Keratinocyte (primary cell): ENCODE measurements at regions not wholly inside any gene's neighbourhood (a gene's known extent, or its start where the extent isn't known, plus 50 kb on each side); places are given as distances from the start of the nearest gene placed in this dataset.

Experiments
- DNase-seq: peaks from one replicate; pipeline ENCODE4 v3.0.0-alpha.2; 2011; ENCODE audit warnings: low read depth, missing footprints, low spot score
- FAIRE-seq: peaks from 2 replicates; lab custom pipeline; 2011; peaks lifted over from hg19 to GRCh38; lab: Jason Lieb, UNC
- H2AFZ ChIP-seq: 2 replicates; pipeline ENCODE4 v1.6.0; 2012; ENCODE audit warnings: low read length, control low read depth, inconsistent platforms; ENCODE audit not compliant: control insufficient read depth
- H3K27ac ChIP-seq: 2 replicates; pipeline ENCODE4 v1.5.1; 2011; ENCODE audit warnings: low read length; ENCODE audit not compliant: control insufficient read depth, insufficient read depth
- H3K27me3 ChIP-seq: 3 replicates; pipeline ENCODE4 v1.6.0; 2011; ENCODE audit warnings: low read length; ENCODE audit not compliant: control insufficient read depth, insufficient read depth; ENCODE audit errors: extremely low read depth
- H3K36me3 ChIP-seq, 2 experiments: 2 replicates in 1 of 2; 3 replicates in 1 of 2; pipeline ENCODE4 v1.5.1; 2011; ENCODE audit warnings: low read length in 2 of 2, mild to moderate bottlenecking in 1 of 2; ENCODE audit not compliant: control insufficient read depth in 2 of 2, insufficient read depth in 2 of 2; ENCODE audit errors: extremely low read depth in 1 of 2
- H3K4me1 ChIP-seq: 3 replicates; pipeline ENCODE4 v1.5.1; 2011; ENCODE audit warnings: low read length; ENCODE audit not compliant: control insufficient read depth, insufficient read depth; ENCODE audit errors: extremely low read depth
- H3K4me2 ChIP-seq: 3 replicates; pipeline ENCODE4 v1.6.0; 2011; ENCODE audit warnings: low read depth, low read length; ENCODE audit not compliant: control insufficient read depth, insufficient read depth; ENCODE audit errors: extremely low read depth
- H3K4me3 ChIP-seq, 3 experiments: fragments of 200-600 bp in 1 of 3; sonication (generic) in 1 of 3; 2 replicates in 2 of 3; 3 replicates in 1 of 3; pipeline ENCODE4 v1.5.1; 2011 to 2016; ENCODE audit warnings: low read length in 3 of 3, mild to moderate bottlenecking in 3 of 3, control low read depth in 2 of 3, inconsistent platforms in 1 of 3, low read depth in 1 of 3, mixed read lengths in 1 of 3, mixed run types in 1 of 3, moderate library complexity in 1 of 3; ENCODE audit not compliant: control insufficient read depth in 2 of 3, insufficient read depth in 2 of 3; ENCODE audit errors: extremely low read depth in 1 of 3
- H3K79me2 ChIP-seq: 2 replicates; pipeline ENCODE4 v1.6.0; 2012; ENCODE audit warnings: low read length; ENCODE audit not compliant: control insufficient read depth, insufficient read depth
- H3K9ac ChIP-seq: 3 replicates; pipeline ENCODE4 v1.6.0; 2011; ENCODE audit warnings: low read length; ENCODE audit not compliant: control insufficient read depth, insufficient read depth; ENCODE audit errors: extremely low read depth
- H3K9me1 ChIP-seq: 3 replicates; pipeline ENCODE4 v1.6.0; 2011; ENCODE audit warnings: low read length; ENCODE audit not compliant: control insufficient read depth, insufficient read depth; ENCODE audit errors: extremely low read depth
- H3K9me3 ChIP-seq: 2 replicates; pipeline ENCODE4 v1.5.1; 2012; ENCODE audit warnings: low read depth, low read length; ENCODE audit not compliant: control insufficient read depth
- H4K20me1 ChIP-seq: 3 replicates; pipeline ENCODE4 v1.6.0; 2011; ENCODE audit warnings: low read length; ENCODE audit not compliant: control insufficient read depth, insufficient read depth; ENCODE audit errors: extremely low read depth
- EZH2 ChIP-seq: IDR thresholded peaks from one replicate; pipeline ENCODE4 v1.6.1; 2012; ENCODE audit warnings: inconsistent platforms, mild to moderate bottlenecking, low read length, moderate library complexity
- dilution Hi-C: fragments of 300-500 bp; cut with MboI; formaldehyde crosslinking; loops from one replicate; pipeline ENCODE4 v1.7.0; 2020; ENCODE audit warnings: low sequenced_read_pairs; ENCODE audit not compliant: extremely low pct_ligation_motif_present
- TF ChIP-seq, protein P1 (sequence below), 3 experiments: IDR thresholded peaks in 1 of 3; conservative IDR thresholded peaks in 1 of 3; optimal IDR thresholded peaks in 1 of 3; 2 replicates in 2 of 3; 3 replicates in 1 of 3; pipeline versions ENCODE3 to v1.5.1; 2011; ENCODE audit warnings: low read length in 3 of 3, mild to moderate bottlenecking in 3 of 3, moderate library complexity in 2 of 3, control low read depth in 1 of 3, inconsistent platforms in 1 of 3; ENCODE audit not compliant: insufficient read depth in 2 of 3; ENCODE audit errors: extremely low read depth in 1 of 3

DNA sequence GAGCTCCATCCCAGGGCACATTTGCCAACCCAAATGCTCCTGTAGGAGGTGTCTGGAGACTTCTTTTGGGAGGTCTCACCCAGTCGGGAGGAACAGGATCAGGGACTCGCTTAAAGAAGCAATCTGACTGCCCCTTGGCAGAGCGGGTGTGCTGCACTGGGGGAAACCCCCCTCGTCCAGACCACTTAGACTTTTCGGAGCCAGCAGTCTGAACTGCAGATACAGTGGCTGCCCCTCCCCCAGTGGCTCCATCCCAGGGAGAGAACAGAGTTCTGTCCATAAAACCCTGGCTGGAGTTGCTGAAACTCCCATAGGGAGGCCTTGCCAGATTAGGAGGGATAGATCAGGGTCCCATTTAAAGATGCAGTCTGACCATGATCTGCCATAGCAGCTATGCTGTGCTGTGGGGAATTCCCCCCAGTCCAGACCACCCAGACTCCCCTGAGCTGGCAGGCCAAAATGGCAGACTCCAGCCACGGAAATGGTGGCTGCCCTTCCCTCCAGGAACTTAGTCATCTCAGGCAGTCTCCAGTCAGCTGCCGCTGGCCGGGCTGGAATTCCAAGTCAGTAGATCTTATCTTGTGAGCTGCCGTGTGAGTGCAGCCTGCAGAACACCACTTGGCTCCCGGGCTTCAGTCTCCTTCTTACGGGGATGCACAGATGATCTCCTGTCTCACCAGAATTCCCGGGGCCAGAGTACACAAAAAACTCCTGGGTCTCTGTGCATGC is 278.1 kb upstream of the SASH1 start:
- H4K20me1 ChIP-seq = no peaks in the 10 kb centered on the region
- H3K4me3 ChIP-seq = no peak overlapping the region
- no peaks in the 10 kb centered on the region for H3K36me3 ChIP-seq
- no peak overlapping the region for H3K4me2 ChIP-seq
- no peaks in the 10 kb centered on the region for H3K9me1 ChIP-seq
- H3K27ac ChIP-seq = no peak overlapping the region
- dilution Hi-C loops = no loop called here
- no peak for DNase-seq
- no peaks in the 10 kb centered on the region for H3K27me3 ChIP-seq
- no peak for FAIRE-seq
- H2AFZ ChIP-seq = no peak overlapping the region
- H3K79me2 ChIP-seq = no peaks in the 10 kb centered on the region
- no peaks in the 10 kb centered on the region for H3K4me1 ChIP-seq
- TF ChIP-seq, protein P1, sequence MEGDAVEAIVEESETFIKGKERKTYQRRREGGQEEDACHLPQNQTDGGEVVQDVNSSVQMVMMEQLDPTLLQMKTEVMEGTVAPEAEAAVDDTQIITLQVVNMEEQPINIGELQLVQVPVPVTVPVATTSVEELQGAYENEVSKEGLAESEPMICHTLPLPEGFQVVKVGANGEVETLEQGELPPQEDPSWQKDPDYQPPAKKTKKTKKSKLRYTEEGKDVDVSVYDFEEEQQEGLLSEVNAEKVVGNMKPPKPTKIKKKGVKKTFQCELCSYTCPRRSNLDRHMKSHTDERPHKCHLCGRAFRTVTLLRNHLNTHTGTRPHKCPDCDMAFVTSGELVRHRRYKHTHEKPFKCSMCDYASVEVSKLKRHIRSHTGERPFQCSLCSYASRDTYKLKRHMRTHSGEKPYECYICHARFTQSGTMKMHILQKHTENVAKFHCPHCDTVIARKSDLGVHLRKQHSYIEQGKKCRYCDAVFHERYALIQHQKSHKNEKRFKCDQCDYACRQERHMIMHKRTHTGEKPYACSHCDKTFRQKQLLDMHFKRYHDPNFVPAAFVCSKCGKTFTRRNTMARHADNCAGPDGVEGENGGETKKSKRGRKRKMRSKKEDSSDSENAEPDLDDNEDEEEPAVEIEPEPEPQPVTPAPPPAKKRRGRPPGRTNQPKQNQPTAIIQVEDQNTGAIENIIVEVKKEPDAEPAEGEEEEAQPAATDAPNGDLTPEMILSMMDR (optimal IDR thresholded peaks at IDR 0.05 in 1 of 3, IDR thresholded peaks at IDR 0.05 in 1 of 3, conservative IDR thresholded peaks at IDR 0.05 in 1 of 3; ENCODE audit: extremely low read depth in 1 of 3, insufficient read depth in 2 of 3, low read length in 3 of 3) = no peak
- TF ChIP-seq EZH2 = no peak
- no peaks in the 10 kb centered on the region for H3K9me3 ChIP-seq
- no peak overlapping the region for H3K9ac ChIP-seq

DNA sequence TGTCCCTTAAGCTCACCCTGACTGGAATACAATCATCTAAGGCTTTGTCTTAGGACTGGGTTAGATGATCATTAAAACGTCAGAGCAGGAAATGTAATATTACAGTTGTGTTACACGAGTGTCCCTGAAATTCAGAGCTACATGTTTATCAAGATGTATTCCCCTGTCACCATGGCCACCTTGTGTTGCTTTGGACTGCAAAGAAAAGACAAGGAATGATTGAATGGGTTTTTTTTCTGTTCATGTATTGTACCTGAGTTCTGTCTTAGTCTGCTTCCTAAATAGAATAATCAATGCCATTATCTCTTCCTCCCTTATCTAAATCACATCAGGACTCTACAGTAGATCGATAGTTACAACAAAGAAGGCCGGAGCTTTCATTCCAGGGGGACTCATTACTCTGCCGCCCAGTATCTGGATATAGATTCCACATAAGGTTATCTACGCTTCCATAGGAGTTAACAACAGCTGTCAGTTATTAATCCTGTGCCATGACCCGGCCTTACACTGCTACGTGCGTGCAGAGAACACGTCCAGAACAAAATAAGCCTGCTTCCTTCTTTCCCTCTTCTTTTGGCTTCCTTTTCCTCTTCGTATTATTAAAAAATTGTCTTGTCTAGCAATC is 274.1 kb upstream of the SASH1 start:
- Histone ChIP-seq H4K20me1 (no peaks in the 10 kb centered on the region), H3K9ac (no peak overlapping the region), H3K4me3 (no peak overlapping the region), H2AFZ (no peak overlapping the region), H3K9me1 (no peaks in the 10 kb centered on the region), H3K36me3 (no peaks in the 10 kb centered on the region), H3K9me3 (no peaks in the 10 kb centered on the region), H3K79me2 (no peaks in the 10 kb centered on the region), H3K4me1 (no peaks in the 10 kb centered on the region), H3K27me3 (no peaks in the 10 kb centered on the region), H3K4me2 (no peak overlapping the region), H3K27ac (no peak overlapping the region)
- TF ChIP-seq, protein P1 (optimal IDR thresholded peaks at IDR 0.05 in 1 of 3, IDR thresholded peaks at IDR 0.05 in 1 of 3, conservative IDR thresholded peaks at IDR 0.05 in 1 of 3; ENCODE audit: extremely low read depth in 1 of 3, insufficient read depth in 2 of 3, low read length in 3 of 3) = no peak
- TF ChIP-seq EZH2 = no peak
- no peak for DNase-seq
- FAIRE-seq = no peak
- dilution Hi-C loops = no loop called here
